Breast epithelium (tissue), 4 donors: ENCODE measurements at regions not wholly inside any gene's neighbourhood (a gene's known extent, or its start where the extent isn't known, plus 50 kb on each side); places are given as distances from the start of the nearest gene placed in this dataset.

Experiments used
- DNase-seq, 2 donors: peaks; one replicate each; pipeline ENCODE4 v3.0.0-alpha.2; 2019; ENCODE audit warnings: low spot score in 2 of 2
- H3K27ac ChIP-seq, 2 donors: fragments of 200-600 bp; sonication (generic) in 1 of 2; one replicate each; pipeline ENCODE4 v1.5.1; 2016 to 2019; ENCODE audit warnings: mild to moderate bottlenecking in 1 of 2
- H3K27me3 ChIP-seq, 2 donors: fragments of 200-600 bp; sonication (generic) in 1 of 2; one replicate each; pipeline versions ENCODE4 v1.5.1 to v1.6.0; 2017 to 2019; ENCODE audit warnings: control low read depth in 1 of 2, mild to moderate bottlenecking in 1 of 2
- H3K36me3 ChIP-seq: fragments of 200-600 bp; one replicate; pipeline ENCODE4 v1.5.1; 2019
- H3K4me1 ChIP-seq, 2 donors: fragments of 200-600 bp; sonication (generic); one replicate each; pipeline ENCODE4 v1.5.1; 2016 to 2019; ENCODE audit warnings: control low read depth in 1 of 2
- H3K4me3 ChIP-seq, 3 donors: fragments of 200-600 bp; sonication (generic); 1 replicate in 2 of 3; 2 replicates in 1 of 3; pipeline ENCODE4 v1.5.1; 2016 to 2019; ENCODE audit warnings: mild to moderate bottlenecking in 3 of 3, moderate library complexity in 2 of 3
- H3K9me3 ChIP-seq, 2 donors: fragments of 200-600 bp; sonication (generic) in 1 of 2; one replicate each; pipeline ENCODE4 v1.5.1; 2016 to 2019; ENCODE audit warnings: control low read depth in 1 of 2
- CTCF ChIP-seq, 3 donors: fragments of 450-650 bp; IDR thresholded peaks; one replicate each; pipeline ENCODE4 v1.5.1; 2016 to 2017; ENCODE audit warnings: antibody characterized with exemption in 3 of 3, mild to moderate bottlenecking in 3 of 3, moderate library complexity in 3 of 3
- POLR2A ChIP-seq: fragments of 450-650 bp; IDR thresholded peaks from one replicate; pipeline ENCODE4 v1.6.1; 2016; ENCODE audit warnings: antibody characterized with exemption, mild to moderate bottlenecking, moderate library complexity
- POLR2AphosphoS5 ChIP-seq, 3 donors: sonication (generic); formaldehyde crosslinking; IDR thresholded peaks; one replicate each; pipeline ENCODE4 v1.6.1; 2017; ENCODE audit warnings: antibody characterized with exemption in 3 of 3
- intact Hi-C: fragments of 100-400 bp; cut with DNase I; formaldehyde crosslinking; loops from one replicate; pipeline ENCODE4 v1.15.1; 2023; ENCODE audit warnings: low total_unique reads

- Histone ChIP-seq H3K9me3 (peaks cover 3 to 7% of the 10 kb centered on the region in 2 donors), H3K4me3 (no peak overlapping the region), H3K27ac (no peak overlapping the region), H3K36me3 (no peaks in the 10 kb centered on the region), H3K27me3 (no peaks in the 10 kb centered on the region), H3K4me1 (no peaks in the 10 kb centered on the region)
- TF ChIP-seq POLR2AphosphoS5 (IDR thresholded peaks at IDR 0.05), result no peak
- TF ChIP-seq POLR2A, result no peak
- TF ChIP-seq CTCF (IDR thresholded peaks at IDR 0.05), result no peak
- intact Hi-C loops, result no loop called here
- no peak for DNase-seq
Measured at GRCh38 chr6:158907931-158908330, 88.8 kb upstream of the EZR start.

GRCh38 chr6:158906926-158907325 lies 87.8 kb upstream of the EZR start:
- Histone ChIP-seq H3K4me1 (no peaks in the 10 kb centered on the region), H3K27ac (no peak overlapping the region), H3K27me3 (no peaks in the 10 kb centered on the region), H3K36me3 (no peaks in the 10 kb centered on the region), H3K9me3 (peaks cover 3 to 7% of the 10 kb centered on the region in 2 donors), H3K4me3 (no peak overlapping the region)
- TF ChIP-seq POLR2AphosphoS5 (IDR thresholded peaks at IDR 0.05), result no peak
- no peak for TF ChIP-seq CTCF (IDR thresholded peaks at IDR 0.05)
- no peak for TF ChIP-seq POLR2A
- intact Hi-C loops, result no loop called here
- DNase-seq, result no peak

- no peak for TF ChIP-seq POLR2AphosphoS5 (IDR thresholded peaks at IDR 0.05)
- TF ChIP-seq POLR2A, result no peak
- TF ChIP-seq CTCF (IDR thresholded peaks at IDR 0.05), result no peak
- Histone ChIP-seq H3K9me3 (peaks cover 3 to 7% of the 10 kb centered on the region in 2 donors), H3K36me3 (no peaks in the 10 kb centered on the region), H3K27ac (no peak overlapping the region), H3K4me3 (no peak overlapping the region), H3K27me3 (no peaks in the 10 kb centered on the region), H3K4me1 (no peaks in the 10 kb centered on the region)
- DNase-seq, result no peak
- intact Hi-C loops, result no loop called here
Measured at GRCh38 chr6:158905277-158905676, 86.1 kb upstream of the EZR start.

DNA sequence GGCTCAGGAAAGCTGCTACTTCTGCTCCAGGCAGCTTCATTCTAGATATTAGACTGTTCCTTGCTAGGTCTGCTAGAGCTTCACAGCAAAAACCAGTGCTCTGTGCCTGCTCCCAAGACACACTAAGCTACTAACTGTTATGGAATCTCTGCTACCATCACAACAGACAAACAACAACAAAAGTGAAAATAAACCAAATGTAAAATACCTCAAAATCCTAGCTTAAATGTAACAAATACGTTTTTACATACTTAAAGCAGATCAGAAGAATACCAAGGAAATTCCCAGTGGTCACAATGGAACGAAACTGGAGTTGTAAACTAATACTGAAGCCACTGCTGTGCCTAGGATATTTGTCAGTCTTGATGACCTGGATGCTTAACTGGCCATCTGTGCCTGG lies 84.6 kb upstream of the EZR start:
- Histone ChIP-seq H3K9me3 (peaks cover 3 to 7% of the 10 kb centered on the region in 2 donors), H3K4me1 (no peaks in the 10 kb centered on the region), H3K27ac (no peak overlapping the region), H3K4me3 (no peak overlapping the region), H3K36me3 (no peaks in the 10 kb centered on the region), H3K27me3 (no peaks in the 10 kb centered on the region)
- no peak for DNase-seq
- TF ChIP-seq POLR2AphosphoS5 (IDR thresholded peaks at IDR 0.05), result no peak
- no peak for TF ChIP-seq POLR2A
- TF ChIP-seq CTCF (IDR thresholded peaks at IDR 0.05), result no peak
- intact Hi-C loops, result no loop called here

DNA sequence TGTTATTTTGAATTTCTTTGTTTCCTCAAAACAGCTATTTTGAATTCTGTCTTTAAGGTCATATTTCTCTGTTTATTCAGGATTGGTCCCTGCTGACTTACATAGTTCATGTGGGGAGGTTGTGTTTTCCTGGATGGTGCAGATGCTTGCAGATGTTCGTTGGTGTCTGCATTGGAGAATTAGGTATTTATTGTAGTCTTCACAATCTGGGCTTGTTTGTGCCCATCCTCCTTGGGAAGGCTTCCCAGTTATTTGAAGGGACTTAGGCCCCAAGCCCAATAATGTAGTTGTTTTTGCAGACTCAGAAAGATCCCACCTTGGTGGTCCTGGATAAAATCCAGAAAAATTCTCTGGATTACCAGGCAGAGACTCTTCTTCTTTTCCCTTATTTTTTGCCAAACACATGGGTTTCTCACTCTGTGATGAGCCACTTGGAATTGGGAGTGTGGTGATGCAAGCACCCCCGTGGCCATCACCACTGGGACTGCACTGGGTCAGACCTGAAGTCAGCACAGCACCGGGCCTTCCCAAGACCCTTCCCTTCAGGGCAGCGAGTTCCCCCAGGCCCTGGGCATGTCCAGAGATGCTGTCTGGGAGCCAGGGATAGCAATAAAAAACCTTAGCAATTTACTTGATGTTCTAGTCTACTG lies 81.6 kb upstream of the EZR start:
- Histone ChIP-seq H3K36me3 (no peaks in the 10 kb centered on the region), H3K4me3 (no peak overlapping the region), H3K27ac (no peak overlapping the region), H3K27me3 (no peaks in the 10 kb centered on the region), H3K4me1 (no peaks in the 10 kb centered on the region), H3K9me3 (peaks cover 3 to 7% of the 10 kb centered on the region in 2 donors)
- TF ChIP-seq POLR2A (no peak), POLR2AphosphoS5 (IDR thresholded peaks at IDR 0.05) (no peak), CTCF (IDR thresholded peaks at IDR 0.05) (no peak)
- no peak for DNase-seq
- intact Hi-C loops, result no loop called here
